ENCODE measurements at regions not wholly inside any gene's neighbourhood (a gene's known extent, or its start where the extent isn't known, plus 50 kb on each side); places are given as distances from the start of the nearest gene placed in this dataset.

DNA sequence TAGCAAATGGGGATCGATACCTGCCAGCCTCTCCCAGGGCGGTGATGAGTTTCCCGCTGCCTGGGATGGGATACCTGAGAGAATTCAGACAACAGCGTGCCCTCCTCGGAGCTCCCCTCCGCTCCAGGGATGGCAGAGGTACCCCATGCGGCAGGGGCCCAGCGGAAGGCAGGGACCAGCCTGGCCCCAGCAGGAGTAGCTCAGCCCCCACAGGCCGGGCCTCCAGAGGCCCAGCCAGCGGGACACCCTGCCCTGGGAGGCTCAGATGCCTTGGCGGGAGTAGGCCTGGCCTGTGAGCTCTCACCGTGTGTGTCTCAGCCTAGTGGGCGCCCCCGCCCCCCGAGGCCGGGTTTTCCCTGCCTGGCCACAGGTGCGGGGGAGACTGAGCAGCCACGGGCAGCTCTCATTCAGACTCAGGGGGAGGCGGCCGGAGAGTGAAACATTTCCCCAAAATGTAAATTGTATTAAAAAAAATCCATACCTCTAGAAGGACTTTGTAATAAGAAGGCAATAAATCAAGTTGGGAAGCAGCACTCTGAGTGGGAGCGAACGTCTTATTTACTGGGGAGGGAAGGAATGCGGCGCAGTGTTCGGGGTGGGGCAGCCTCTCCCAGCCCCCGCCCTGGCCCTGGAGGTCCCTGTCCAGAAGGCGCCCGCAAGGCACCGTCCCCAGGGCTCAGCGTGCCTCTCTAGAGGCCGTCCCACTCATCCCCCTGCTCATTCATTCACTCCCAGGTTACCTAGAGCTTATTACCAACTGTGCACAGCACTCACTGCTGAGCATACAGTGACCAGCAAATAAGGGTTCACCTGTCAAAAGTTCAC is 888.0 kb downstream of the BRD1 start:
- no peak for FAIRE-seq
- no peak for TF ChIP-seq POU2F2 (IDR thresholded peaks at IDR 0.05; ENCODE audit: low read depth, low read length)
- no peak for TF ChIP-seq PAX5 (IDR thresholded peaks at IDR 0.05; ENCODE audit: insufficient read depth, low read length, severe bottlenecking)
- TF ChIP-seq POLR2A (IDR thresholded peaks at IDR 0.05; ENCODE audit: low read depth, low read length) = no peak
- no peak for DNase-seq (ENCODE audit: insufficient read length, low spot score)

DNA sequence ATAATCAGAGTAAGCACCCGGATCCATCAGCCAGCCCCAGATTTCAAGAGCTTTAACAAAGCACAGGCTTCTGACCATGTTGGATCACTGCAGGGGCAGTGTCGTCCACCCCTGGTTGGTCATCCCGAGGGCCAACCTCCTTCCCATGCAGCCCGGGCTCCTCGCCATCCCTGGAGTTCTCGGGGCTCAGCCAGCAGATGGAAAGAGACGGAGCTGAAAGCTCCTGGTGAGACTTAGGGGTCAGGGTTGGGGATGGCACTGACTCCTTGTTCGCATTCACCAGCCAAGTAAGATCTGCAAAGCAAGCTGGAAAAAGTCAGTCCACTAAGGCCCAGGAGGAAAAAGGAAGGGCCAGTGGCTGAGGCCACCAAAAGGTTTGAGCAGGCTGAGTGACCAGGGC is 888.9 kb downstream of the BRD1 start:
- FAIRE-seq (no peak), DNase-seq (ENCODE audit: insufficient read length, low spot score) (no peak)
- TF ChIP-seq POU2F2 (IDR thresholded peaks at IDR 0.05; ENCODE audit: low read depth, low read length) (no peak), TAF1 (IDR thresholded peaks at IDR 0.05; ENCODE audit: low read depth, low read length) (no peak), SPI1 (IDR thresholded peaks at IDR 0.05; ENCODE audit: low read depth, low read length) (no peak), POLR2AphosphoS5 (IDR thresholded peaks at IDR 0.05; ENCODE audit: low read depth, low read length) (no peak), PAX5 (IDR thresholded peaks at IDR 0.05; ENCODE audit: insufficient read depth, low read length, severe bottlenecking) (no peak), POLR2A (IDR thresholded peaks at IDR 0.05; ENCODE audit: low read depth, low read length) (no peak)

DNA sequence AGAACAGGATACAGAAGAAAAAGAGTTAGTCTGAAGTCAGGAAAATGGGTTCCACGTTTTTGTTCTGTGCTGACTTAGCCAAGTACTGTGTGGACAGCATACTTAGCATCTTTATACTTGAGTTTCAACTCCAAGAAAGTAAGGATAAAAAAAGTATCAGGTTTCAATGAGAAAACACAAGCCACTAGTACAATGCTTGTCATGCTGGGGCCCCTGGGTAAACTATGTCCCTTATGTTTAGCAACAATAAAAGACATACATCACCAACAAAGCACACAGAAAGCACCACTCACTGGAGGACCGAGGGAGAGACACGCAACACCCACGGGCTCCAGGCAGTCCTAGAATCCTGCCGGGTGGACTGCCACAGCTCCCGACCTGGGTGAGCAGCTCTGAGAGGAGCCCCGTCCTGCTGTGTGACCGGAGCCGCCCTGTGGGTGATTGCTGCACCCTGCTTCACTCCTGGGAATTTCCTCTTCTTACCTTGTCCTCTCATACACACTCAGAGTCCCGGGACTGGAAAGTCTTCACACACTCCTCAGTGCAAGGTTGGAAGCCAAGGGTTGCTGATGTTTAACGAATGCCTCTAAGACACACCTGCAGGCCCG is 890.5 kb downstream of the BRD1 start:
- DNase-seq (ENCODE audit: insufficient read length, low spot score) = no peak
- TF ChIP-seq SPI1 (IDR thresholded peaks at IDR 0.05; ENCODE audit: low read depth, low read length) (no peak), POU2F2 (IDR thresholded peaks at IDR 0.05; ENCODE audit: low read depth, low read length) (no peak), POLR2AphosphoS5 (IDR thresholded peaks at IDR 0.05; ENCODE audit: low read depth, low read length) (no peak), TAF1 (IDR thresholded peaks at IDR 0.05; ENCODE audit: low read depth, low read length) (no peak), PAX5 (IDR thresholded peaks at IDR 0.05; ENCODE audit: insufficient read depth, low read length, severe bottlenecking) (no peak), POLR2A (IDR thresholded peaks at IDR 0.05; ENCODE audit: low read depth, low read length) (no peak)
- no peak for FAIRE-seq

DNA sequence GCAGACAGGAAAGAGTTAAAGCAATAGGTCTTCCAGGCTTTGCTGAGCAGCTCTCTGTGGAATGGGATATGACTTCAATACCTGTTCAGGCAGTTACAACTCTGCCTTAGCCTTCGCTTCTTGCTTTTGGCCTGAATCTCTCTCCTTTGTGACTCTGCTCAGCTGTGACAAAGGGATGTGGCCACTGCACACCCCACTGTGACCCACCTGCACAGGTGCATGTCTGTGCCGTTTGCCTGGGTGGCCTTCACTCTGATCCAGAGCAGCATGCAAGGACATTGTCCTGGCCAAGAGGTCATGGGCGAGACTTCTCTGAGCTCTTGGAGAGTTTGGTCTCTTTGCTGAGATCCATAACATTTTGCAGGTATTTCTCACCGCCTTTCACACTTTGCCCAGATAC is 891.3 kb downstream of the BRD1 start:
- no peak for FAIRE-seq
- no peak for TF ChIP-seq TAF1 (IDR thresholded peaks at IDR 0.05; ENCODE audit: low read depth, low read length)
- TF ChIP-seq POLR2A (IDR thresholded peaks at IDR 0.05; ENCODE audit: low read depth, low read length) = no peak
- no peak for TF ChIP-seq SPI1 (IDR thresholded peaks at IDR 0.05; ENCODE audit: low read depth, low read length)
- TF ChIP-seq POU2F2 (IDR thresholded peaks at IDR 0.05; ENCODE audit: low read depth, low read length) = no peak
- TF ChIP-seq PAX5 (IDR thresholded peaks at IDR 0.05; ENCODE audit: insufficient read depth, low read length, severe bottlenecking) = no peak
- TF ChIP-seq POLR2AphosphoS5 (IDR thresholded peaks at IDR 0.05; ENCODE audit: low read depth, low read length) = no peak
- DNase-seq (ENCODE audit: insufficient read length, low spot score) = no peak

DNA sequence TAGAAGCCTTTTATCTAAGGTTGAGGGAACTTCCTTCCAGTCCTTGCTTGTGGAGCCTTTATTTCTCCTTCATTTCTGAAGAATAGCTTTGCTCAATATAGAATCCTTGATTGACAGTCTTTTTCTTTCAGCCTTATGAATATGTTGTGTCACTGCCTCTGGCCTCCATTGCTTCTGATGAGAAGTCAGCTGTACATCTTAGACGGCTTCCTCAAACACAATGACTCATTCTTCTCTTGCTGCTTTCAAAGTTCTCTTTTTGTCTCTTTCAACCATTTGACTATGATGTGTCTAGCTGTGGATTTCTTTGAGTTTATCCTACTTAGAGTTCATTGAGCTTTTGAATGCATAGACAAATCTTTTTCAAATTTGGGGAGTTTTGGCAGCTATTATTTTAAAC is 893.2 kb downstream of the BRD1 start:
- DNase-seq (ENCODE audit: insufficient read length, low spot score) (no peak), FAIRE-seq (no peak)
- TF ChIP-seq POLR2A (IDR thresholded peaks at IDR 0.05; ENCODE audit: low read depth, low read length) (no peak), TAF1 (IDR thresholded peaks at IDR 0.05; ENCODE audit: low read depth, low read length) (no peak), POU2F2 (IDR thresholded peaks at IDR 0.05; ENCODE audit: low read depth, low read length) (no peak), SPI1 (IDR thresholded peaks at IDR 0.05; ENCODE audit: low read depth, low read length) (no peak), PAX5 (IDR thresholded peaks at IDR 0.05; ENCODE audit: insufficient read depth, low read length, severe bottlenecking) (no peak), POLR2AphosphoS5 (IDR thresholded peaks at IDR 0.05; ENCODE audit: low read depth, low read length) (no peak)

DNA sequence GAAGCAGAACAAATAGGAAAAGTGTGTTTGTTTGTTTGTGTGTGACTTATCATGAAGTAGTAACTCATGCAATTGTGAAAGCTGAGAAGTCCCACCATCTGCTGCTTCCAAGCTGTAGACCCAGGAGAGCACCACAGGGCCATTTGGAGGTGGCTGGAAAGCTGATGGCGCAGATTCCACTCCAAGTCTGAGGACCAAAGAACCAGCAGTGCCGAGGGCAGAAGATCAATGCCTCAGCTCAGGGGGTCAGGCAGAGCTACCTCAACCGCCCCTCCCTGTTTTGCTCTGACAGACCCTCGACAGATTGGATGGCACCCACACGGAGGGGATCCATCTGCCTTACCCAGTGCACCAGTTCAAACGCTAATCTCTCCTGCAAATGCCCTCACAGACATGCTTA is 896.2 kb downstream of the BRD1 start:
- DNase-seq (ENCODE audit: insufficient read length, low spot score) (no peak), FAIRE-seq (no peak)
- TF ChIP-seq SPI1 (IDR thresholded peaks at IDR 0.05; ENCODE audit: low read depth, low read length) (no peak), POU2F2 (IDR thresholded peaks at IDR 0.05; ENCODE audit: low read depth, low read length) (no peak), PAX5 (IDR thresholded peaks at IDR 0.05; ENCODE audit: insufficient read depth, low read length, severe bottlenecking) (no peak), TAF1 (IDR thresholded peaks at IDR 0.05; ENCODE audit: low read depth, low read length) (no peak), POLR2AphosphoS5 (IDR thresholded peaks at IDR 0.05; ENCODE audit: low read depth, low read length) (no peak), POLR2A (IDR thresholded peaks at IDR 0.05; ENCODE audit: low read depth, low read length) (no peak)

DNA sequence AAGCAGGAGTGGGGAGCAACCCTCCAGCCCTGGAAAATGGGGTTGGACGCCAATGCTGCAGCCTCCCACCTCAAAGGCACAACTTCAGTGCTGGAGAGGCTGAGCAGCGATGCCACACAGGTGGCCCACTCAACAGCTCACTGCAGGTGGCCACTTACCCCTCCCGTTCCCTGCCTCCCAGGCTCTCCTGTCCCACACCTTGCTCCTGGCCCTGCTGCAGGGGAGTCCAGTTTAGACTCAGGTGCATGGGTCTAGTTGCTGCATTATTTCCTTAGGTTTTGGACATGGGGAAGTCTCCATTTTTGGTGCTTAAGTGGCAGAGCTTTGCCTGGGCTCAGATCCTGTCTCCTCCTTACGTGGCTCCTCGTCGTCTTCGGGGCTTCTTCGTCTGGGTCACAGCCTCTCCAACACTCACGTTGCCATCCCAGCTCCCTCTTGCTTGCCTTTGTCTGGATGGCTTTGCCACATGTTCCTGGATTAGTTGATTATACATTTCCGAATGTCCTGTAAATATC is 898.3 kb downstream of the BRD1 start:
- FAIRE-seq (no peak), DNase-seq (ENCODE audit: insufficient read length, low spot score) (no peak)
- no peak for TF ChIP-seq POLR2A (IDR thresholded peaks at IDR 0.05; ENCODE audit: low read depth, low read length)
- no peak for TF ChIP-seq PAX5 (IDR thresholded peaks at IDR 0.05; ENCODE audit: insufficient read depth, low read length, severe bottlenecking)
- TF ChIP-seq TAF1 (IDR thresholded peaks at IDR 0.05; ENCODE audit: low read depth, low read length) = no peak
- no peak for TF ChIP-seq POLR2AphosphoS5 (IDR thresholded peaks at IDR 0.05; ENCODE audit: low read depth, low read length)
- TF ChIP-seq SPI1 (IDR thresholded peaks at IDR 0.05; ENCODE audit: low read depth, low read length) = no peak
- TF ChIP-seq POU2F2 (IDR thresholded peaks at IDR 0.05; ENCODE audit: low read depth, low read length) = no peak

DNA sequence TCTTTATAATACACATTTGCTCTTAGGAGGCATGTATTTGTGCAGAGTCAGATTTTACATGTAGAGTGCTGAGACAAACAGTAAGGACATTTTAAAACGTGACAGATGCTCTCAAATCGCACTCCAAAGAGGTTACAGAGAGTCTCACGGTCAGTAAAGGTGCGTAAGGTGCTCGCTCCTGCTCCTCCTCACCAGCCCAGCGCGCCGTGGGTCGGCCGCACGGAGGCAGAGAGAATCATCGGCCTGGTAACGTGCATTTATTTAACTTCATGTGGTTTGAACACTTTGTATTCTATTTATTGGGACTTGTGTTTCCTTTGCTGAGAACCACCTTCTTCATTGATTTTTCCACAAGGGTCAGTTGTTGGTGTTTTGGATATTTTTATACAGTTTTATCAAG is 900.1 kb downstream of the BRD1 start:
- no peak for TF ChIP-seq POU2F2 (IDR thresholded peaks at IDR 0.05; ENCODE audit: low read depth, low read length)
- DNase-seq (ENCODE audit: insufficient read length, low spot score) (no peak), FAIRE-seq (no peak)

DNA sequence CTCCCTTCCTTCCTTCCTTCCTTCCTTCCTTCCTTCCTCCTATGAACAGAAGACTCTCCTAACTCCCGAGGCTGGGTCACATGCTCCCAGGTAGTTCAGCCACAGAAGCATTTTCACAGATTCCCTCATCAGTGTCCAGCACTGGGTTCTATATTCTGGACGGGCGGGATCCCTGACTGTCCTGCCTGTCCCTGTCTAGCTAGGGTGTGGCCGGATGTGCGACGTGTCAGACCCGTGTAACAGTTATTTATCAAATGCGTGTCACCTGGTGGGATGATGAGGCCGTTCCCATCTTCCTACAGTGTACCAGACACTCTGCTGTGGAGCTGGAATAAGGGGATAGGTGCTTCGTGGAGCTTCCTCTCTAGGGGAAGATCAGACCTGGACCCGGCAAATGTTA is 901.0 kb downstream of the BRD1 start:
- TF ChIP-seq POLR2A (IDR thresholded peaks at IDR 0.05; ENCODE audit: low read depth, low read length) (no peak), POU2F2 (IDR thresholded peaks at IDR 0.05; ENCODE audit: low read depth, low read length) (no peak), PAX5 (IDR thresholded peaks at IDR 0.05; ENCODE audit: insufficient read depth, low read length, severe bottlenecking) (no peak), TAF1 (IDR thresholded peaks at IDR 0.05; ENCODE audit: low read depth, low read length) (no peak), SPI1 (IDR thresholded peaks at IDR 0.05; ENCODE audit: low read depth, low read length) (no peak), POLR2AphosphoS5 (IDR thresholded peaks at IDR 0.05; ENCODE audit: low read depth, low read length) (no peak)
- FAIRE-seq (no peak), DNase-seq (ENCODE audit: insufficient read length, low spot score) (no peak)

Measured in GM12891 (cell line).